OCI-LY7 (cell line): ENCODE measurements at regions not wholly inside any gene's neighbourhood (a gene's known extent, or its start where the extent isn't known, plus 50 kb on each side); places are given as distances from the start of the nearest gene placed in this dataset.

Experiments
- BruUV-seq: library from RNA; stranded (reverse); fragments of 400-500 nt; replicated peaks from 2 replicates; lab custom pipeline; 2021; lab: Mats Ljungman, UMichigan
- CTCF ChIA-PET: fragments of 300-600 bp; sonication (Branson Sonifier 250); formaldehyde crosslinking; loops from one replicate; lab custom pipeline; 2022; ENCODE audit warnings: antibody characterized with exemption; ENCODE audit not compliant: unreplicated experiment; lab: Charles Lee
- POLR2A ChIA-PET: fragments of 300-600 bp; sonication (Branson Sonifier 250); formaldehyde crosslinking; loops from one replicate; lab custom pipeline; 2022; ENCODE audit warnings: antibody characterized with exemption; lab: Charles Lee
- DNase-seq: peaks from one replicate; pipeline ENCODE4 v3.0.0-alpha.2; 2015; ENCODE audit warnings: low spot score
- H2AFZ ChIP-seq: fragments of 200-600 bp; sonication (generic), shearing (Covaris generic); 2 replicates; pipeline ENCODE4 v1.6.1; 2014; ENCODE audit warnings: mild to moderate bottlenecking, antibody characterized with exemption, low read length, moderate library complexity
- H3K27ac ChIP-seq: fragments of 200-600 bp; sonication (generic); 2 replicates; pipeline ENCODE4 v1.5.1; 2014; ENCODE audit warnings: mixed run types, low read depth, mild to moderate bottlenecking, moderate library complexity, low read length, inconsistent platforms; ENCODE audit not compliant: poor library complexity, severe bottlenecking
- H3K36me3 ChIP-seq: fragments of 200-600 bp; sonication (generic); 2 replicates; pipeline ENCODE4 v1.6.1; 2014; ENCODE audit warnings: mild to moderate bottlenecking, antibody characterized with exemption, low read length, moderate library complexity, mixed read lengths; ENCODE audit not compliant: insufficient read depth
- H3K4me1 ChIP-seq: fragments of 200-600 bp; sonication (generic); 2 replicates; pipeline ENCODE4 v1.5.1; 2014; ENCODE audit warnings: mild to moderate bottlenecking, low read length; ENCODE audit not compliant: insufficient read depth, poor library complexity, severe bottlenecking
- H3K4me2 ChIP-seq: fragments of 200-600 bp; sonication (generic); 2 replicates; pipeline ENCODE4 v1.6.1; 2014; ENCODE audit warnings: mild to moderate bottlenecking, low read length
- H3K4me3 ChIP-seq: fragments of 200-600 bp; sonication (generic); 2 replicates; pipeline ENCODE4 v1.5.1; 2014; ENCODE audit warnings: mild to moderate bottlenecking, low read depth, low read length; ENCODE audit not compliant: poor library complexity, severe bottlenecking
- H3K79me2 ChIP-seq: fragments of 200-600 bp; sonication (generic); 2 replicates; pipeline ENCODE4 v1.6.1; 2016; ENCODE audit warnings: low read depth, mild to moderate bottlenecking, low read length, moderate library complexity, mixed read lengths; ENCODE audit not compliant: insufficient read depth
- H3K9me2 ChIP-seq: fragments of 200-600 bp; sonication (generic); 2 replicates; pipeline ENCODE4 v1.6.1; 2016; ENCODE audit warnings: mild to moderate bottlenecking, low read length, mixed read lengths; ENCODE audit not compliant: insufficient read depth
- H3K9me3 ChIP-seq: fragments of 200-600 bp; sonication (generic); 2 replicates; pipeline ENCODE4 v1.6.1; 2014; ENCODE audit warnings: mild to moderate bottlenecking, mixed run types, low read length, mixed read lengths
- H4K20me1 ChIP-seq: fragments of 200-600 bp; sonication (generic); 2 replicates; pipeline ENCODE4 v1.6.1; 2014; ENCODE audit warnings: mild to moderate bottlenecking, antibody characterized with exemption, low read length, moderate library complexity, mixed read lengths; ENCODE audit not compliant: insufficient read depth
- EZH2phosphoT487 ChIP-seq: fragments of 200-600 bp; sonication (generic); IDR thresholded peaks from 2 replicates; pipeline ENCODE4 v1.6.1; 2018; ENCODE audit warnings: low read depth, borderline replicate concordance, mild to moderate bottlenecking, mixed run types, antibody characterized with exemption, low read length, moderate library complexity, mixed read lengths
- intact Hi-C: fragments of 100-400 bp; cut with micrococcal nuclease; formaldehyde crosslinking; loops from one replicate; pipeline ENCODE4 v1.10.0; 2022; ENCODE audit not compliant: unreplicated experiment
- TF ChIP-seq, protein P1 (sequence below): fragments of 200-600 bp; sonication (generic); conservative IDR thresholded peaks from 2 replicates; pipeline ENCODE4 v1.5.1; 2014; ENCODE audit warnings: mild to moderate bottlenecking, antibody characterized with exemption, low read length, moderate library complexity, mixed read lengths

DNA sequence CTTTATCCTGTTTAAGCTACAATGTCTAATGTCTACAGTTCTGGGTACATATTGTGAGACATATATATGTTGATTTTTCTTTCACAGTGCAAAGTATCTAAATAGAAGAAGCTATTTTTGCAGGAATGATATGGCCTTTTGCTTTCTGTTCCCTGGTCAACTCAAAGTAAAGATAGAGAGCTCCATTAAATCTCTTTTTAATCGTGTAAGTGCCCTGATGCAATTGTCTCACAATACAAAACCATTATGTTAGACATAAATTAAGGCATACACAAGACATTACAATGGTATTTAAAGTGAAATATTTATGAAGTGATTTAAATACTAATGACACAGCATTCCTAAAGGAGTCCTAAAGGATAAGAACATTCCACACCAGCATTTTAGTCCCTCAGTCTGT is 1559.7 kb upstream of the AGA start:
- Histone ChIP-seq H3K4me1 (no peaks in the 10 kb centered on the region), H3K36me3 (no peaks in the 10 kb centered on the region), H3K9me2 (no peaks in the 10 kb centered on the region), H4K20me1 (no peaks in the 10 kb centered on the region), H3K9me3 (no peaks in the 10 kb centered on the region), H2AFZ (no peak overlapping the region), H3K4me3 (no peak overlapping the region), H3K27ac (no peak overlapping the region), H3K4me2 (no peak overlapping the region), H3K79me2 (no peaks in the 10 kb centered on the region)
- TF ChIP-seq, protein P1, sequence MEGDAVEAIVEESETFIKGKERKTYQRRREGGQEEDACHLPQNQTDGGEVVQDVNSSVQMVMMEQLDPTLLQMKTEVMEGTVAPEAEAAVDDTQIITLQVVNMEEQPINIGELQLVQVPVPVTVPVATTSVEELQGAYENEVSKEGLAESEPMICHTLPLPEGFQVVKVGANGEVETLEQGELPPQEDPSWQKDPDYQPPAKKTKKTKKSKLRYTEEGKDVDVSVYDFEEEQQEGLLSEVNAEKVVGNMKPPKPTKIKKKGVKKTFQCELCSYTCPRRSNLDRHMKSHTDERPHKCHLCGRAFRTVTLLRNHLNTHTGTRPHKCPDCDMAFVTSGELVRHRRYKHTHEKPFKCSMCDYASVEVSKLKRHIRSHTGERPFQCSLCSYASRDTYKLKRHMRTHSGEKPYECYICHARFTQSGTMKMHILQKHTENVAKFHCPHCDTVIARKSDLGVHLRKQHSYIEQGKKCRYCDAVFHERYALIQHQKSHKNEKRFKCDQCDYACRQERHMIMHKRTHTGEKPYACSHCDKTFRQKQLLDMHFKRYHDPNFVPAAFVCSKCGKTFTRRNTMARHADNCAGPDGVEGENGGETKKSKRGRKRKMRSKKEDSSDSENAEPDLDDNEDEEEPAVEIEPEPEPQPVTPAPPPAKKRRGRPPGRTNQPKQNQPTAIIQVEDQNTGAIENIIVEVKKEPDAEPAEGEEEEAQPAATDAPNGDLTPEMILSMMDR, result no peak
- no peak for TF ChIP-seq EZH2phosphoT487
- ChIA-PET POLR2A (interaction anchor here (0.6 to 0.7 kb wide), 2 partner anchors 9 to 126 kb away, joined by 3 to 5 read pairs; no protein-coding TSS in a partner anchor), CTCF (no interaction called here)
- no peak for DNase-seq
- intact Hi-C loops, result no loop called here
- no TSS peak for BruUV-seq

DNA sequence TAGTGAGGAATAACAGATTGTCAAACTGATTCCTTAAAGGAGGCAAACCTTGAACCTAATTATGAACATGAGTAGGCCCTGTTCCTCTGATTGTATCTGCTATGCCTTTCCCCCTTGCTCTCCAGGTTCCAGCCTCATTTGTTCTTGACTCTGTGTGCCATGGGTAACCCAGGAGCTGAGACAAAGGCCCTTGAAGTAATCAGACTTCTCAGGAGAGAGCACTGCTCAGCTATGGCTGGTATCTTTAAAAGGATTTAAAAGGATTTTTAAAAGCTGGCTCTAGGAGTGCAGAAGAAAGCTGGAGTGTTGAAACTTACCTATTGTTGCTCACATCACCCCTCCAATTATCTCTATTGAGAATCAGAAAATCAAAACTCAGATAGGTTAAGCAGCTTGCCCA is 1565.5 kb upstream of the AGA start:
- no peak for TF ChIP-seq EZH2phosphoT487
- TF ChIP-seq, protein P1, result no peak
- no peaks in the 10 kb centered on the region for H3K9me3 ChIP-seq
- H3K4me2 ChIP-seq, result no peak overlapping the region
- DNase-seq, result no peak
- no peak overlapping the region for H3K27ac ChIP-seq
- no peaks in the 10 kb centered on the region for H3K9me2 ChIP-seq
- ChIA-PET CTCF (no interaction called here), POLR2A (interaction anchor here (0.6 to 1.8 kb wide), 2 partner anchors 9 to 945 kb away, joined by 3 read pairs; no protein-coding TSS in a partner anchor)
- no peaks in the 10 kb centered on the region for H4K20me1 ChIP-seq
- H3K4me1 ChIP-seq, result no peaks in the 10 kb centered on the region
- H3K79me2 ChIP-seq, result no peaks in the 10 kb centered on the region
- no peak overlapping the region for H3K4me3 ChIP-seq
- H3K36me3 ChIP-seq, result no peaks in the 10 kb centered on the region
- H2AFZ ChIP-seq, result no peak overlapping the region
- no TSS peak for BruUV-seq
- intact Hi-C loops, result no loop called here

DNA sequence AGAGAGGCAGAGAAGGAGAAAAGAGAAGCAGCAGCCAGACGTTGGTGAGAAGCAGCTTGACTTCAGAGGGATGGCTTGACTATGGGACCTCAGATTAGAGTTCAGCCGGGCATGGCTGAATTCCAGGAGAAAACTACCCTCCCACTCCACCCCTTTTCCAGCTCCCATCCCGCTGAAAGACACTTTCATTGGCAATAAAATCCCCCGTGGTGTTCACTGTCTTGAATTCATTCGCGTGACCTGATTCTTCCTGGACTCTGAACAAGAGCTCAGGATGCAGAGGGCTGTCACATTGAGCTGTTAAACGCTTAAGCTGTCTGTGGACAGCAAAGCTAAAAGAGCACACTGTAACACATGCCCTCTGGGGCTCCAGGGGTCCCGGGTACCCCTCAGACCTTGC is 1575.3 kb upstream of the AGA start:
- H3K4me3 ChIP-seq, result no peak overlapping the region
- BruUV-seq, result no TSS peak
- H4K20me1 ChIP-seq, result no peaks in the 10 kb centered on the region
- intact Hi-C loops, result no loop called here
- no peaks in the 10 kb centered on the region for H3K79me2 ChIP-seq
- no peaks in the 10 kb centered on the region for H3K9me3 ChIP-seq
- TF ChIP-seq EZH2phosphoT487, result no peak
- TF ChIP-seq, protein P1, result no peak
- H3K36me3 ChIP-seq, result no peaks in the 10 kb centered on the region
- ChIA-PET POLR2A (no interaction called here), CTCF (no interaction called here)
- no peak overlapping the region for H3K27ac ChIP-seq
- H3K4me2 ChIP-seq, result no peak overlapping the region
- H3K9me2 ChIP-seq, result no peaks in the 10 kb centered on the region
- DNase-seq, result no peak
- no peaks in the 10 kb centered on the region for H3K4me1 ChIP-seq
- no peak overlapping the region for H2AFZ ChIP-seq
